ENCODE measurements at regions not wholly inside any gene's neighbourhood (a gene's known extent, or its start where the extent isn't known, plus 50 kb on each side); places are given as distances from the start of the nearest gene placed in this dataset.

- Histone ChIP-seq H3K4me3 (no peak overlapping the region), H3K9me3 (no peaks in the 10 kb centered on the region), H3K36me3 (ENCODE audit: low read depth) (no peaks in the 10 kb centered on the region), H3K4me1 (ENCODE audit: low read depth) (no peaks in the 10 kb centered on the region)
- DNase-seq (no peak), ATAC-seq (no peak)
- TF ChIP-seq, protein P1, sequence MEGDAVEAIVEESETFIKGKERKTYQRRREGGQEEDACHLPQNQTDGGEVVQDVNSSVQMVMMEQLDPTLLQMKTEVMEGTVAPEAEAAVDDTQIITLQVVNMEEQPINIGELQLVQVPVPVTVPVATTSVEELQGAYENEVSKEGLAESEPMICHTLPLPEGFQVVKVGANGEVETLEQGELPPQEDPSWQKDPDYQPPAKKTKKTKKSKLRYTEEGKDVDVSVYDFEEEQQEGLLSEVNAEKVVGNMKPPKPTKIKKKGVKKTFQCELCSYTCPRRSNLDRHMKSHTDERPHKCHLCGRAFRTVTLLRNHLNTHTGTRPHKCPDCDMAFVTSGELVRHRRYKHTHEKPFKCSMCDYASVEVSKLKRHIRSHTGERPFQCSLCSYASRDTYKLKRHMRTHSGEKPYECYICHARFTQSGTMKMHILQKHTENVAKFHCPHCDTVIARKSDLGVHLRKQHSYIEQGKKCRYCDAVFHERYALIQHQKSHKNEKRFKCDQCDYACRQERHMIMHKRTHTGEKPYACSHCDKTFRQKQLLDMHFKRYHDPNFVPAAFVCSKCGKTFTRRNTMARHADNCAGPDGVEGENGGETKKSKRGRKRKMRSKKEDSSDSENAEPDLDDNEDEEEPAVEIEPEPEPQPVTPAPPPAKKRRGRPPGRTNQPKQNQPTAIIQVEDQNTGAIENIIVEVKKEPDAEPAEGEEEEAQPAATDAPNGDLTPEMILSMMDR (IDR thresholded peaks at IDR 0.05) = no peak
- intact Hi-C loops (cut with DNase I, micrococcal nuclease) = loop anchor here in 1 of 2 donors (10.0 kb wide), 1 partner anchor 213 kb away; no protein-coding TSS in a partner anchor
Observed at GRCh38 chr21:28737674-28738419, 254.8 kb downstream of the LTN1 start.

- Histone ChIP-seq H3K4me3 (no peak overlapping the region), H3K4me1 (ENCODE audit: low read depth) (no peaks in the 10 kb centered on the region), H3K9me3 (no peaks in the 10 kb centered on the region), H3K36me3 (ENCODE audit: low read depth) (no peaks in the 10 kb centered on the region)
- ATAC-seq (no peak), DNase-seq (no peak)
- TF ChIP-seq, protein P1 (IDR thresholded peaks at IDR 0.05) = no peak
- intact Hi-C loops (cut with DNase I, micrococcal nuclease) = loop anchor here in 1 of 2 donors (10.0 kb wide), 1 partner anchor 210 kb away; no protein-coding TSS in a partner anchor
Observed at GRCh38 chr21:28734522-28735175, 258.0 kb downstream of the LTN1 start.

DNA sequence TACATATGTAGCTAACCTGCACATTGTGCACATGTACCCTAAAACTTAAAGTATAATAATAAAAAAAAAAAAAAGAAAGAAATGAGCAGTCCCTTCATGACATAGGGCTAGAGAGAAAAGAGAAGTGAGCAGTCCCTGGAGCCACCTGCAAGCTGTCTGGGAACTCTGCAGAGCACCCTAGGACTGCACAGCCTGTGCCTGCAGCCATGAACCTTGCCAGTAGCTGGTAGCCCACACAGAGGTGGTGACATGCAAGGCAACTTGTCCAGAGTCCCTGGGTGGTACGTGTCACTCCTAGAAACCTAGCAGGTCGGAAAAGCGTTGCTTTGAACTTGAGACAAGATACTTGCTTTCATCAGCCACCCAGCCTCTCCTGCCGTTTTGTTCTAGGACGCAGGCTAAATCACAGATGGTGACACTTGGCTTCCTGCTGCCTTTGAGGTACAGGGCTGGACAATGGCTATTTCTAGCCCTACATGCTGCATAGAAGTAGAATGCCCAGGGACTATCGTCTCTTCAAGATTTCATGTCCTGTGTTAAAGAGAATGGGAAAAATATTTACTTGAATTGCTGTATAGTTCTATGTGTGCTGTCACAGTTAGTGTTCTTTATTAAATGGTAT lies 260.9 kb downstream of the LTN1 start:
- Histone ChIP-seq H3K9me3 (no peaks in the 10 kb centered on the region), H3K36me3 (ENCODE audit: low read depth) (no peaks in the 10 kb centered on the region), H3K4me3 (no peak overlapping the region), H3K4me1 (ENCODE audit: low read depth) (no peaks in the 10 kb centered on the region)
- TF ChIP-seq, protein P1 (IDR thresholded peaks at IDR 0.05) = no peak
- DNase-seq = no peak
- ATAC-seq = no peak
- intact Hi-C loops (cut with DNase I, micrococcal nuclease) = loop anchor here in 1 of 2 donors (10.0 kb wide), 1 partner anchor 207 kb away; no protein-coding TSS in a partner anchor

GRCh38 chr21:28729887-28730286 lies 262.8 kb downstream of the LTN1 start:
- DNase-seq (no peak), ATAC-seq (no peak)
- intact Hi-C loops (cut with DNase I, micrococcal nuclease) = loop anchor here in 1 of 2 donors (10.0 kb wide), 1 partner anchor 205 kb away; no protein-coding TSS in a partner anchor
- Histone ChIP-seq H3K4me1 (ENCODE audit: low read depth) (no peaks in the 10 kb centered on the region), H3K4me3 (no peak overlapping the region), H3K36me3 (ENCODE audit: low read depth) (no peaks in the 10 kb centered on the region), H3K9me3 (no peaks in the 10 kb centered on the region)
- TF ChIP-seq, protein P1 (IDR thresholded peaks at IDR 0.05) = no peak

DNA sequence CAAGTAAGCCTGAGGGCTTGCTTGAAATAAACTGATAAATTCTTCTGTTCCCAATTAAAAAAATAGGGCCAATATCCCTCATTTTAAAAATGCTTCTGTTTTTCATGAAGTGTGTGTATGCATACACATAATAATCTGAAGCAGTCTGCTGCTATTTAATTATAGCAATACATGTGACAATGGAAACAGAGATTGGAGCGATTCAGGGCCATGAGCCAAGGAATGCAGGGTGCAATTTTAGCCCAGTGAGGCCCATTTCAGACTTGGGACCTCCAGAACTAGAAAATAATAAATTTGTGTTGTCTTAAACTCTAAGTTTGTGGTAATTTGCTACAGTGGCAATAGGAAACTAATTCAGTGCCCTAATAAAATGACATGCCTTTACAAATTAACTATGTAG lies 264.9 kb downstream of the LTN1 start:
- intact Hi-C loops (cut with DNase I, micrococcal nuclease) = no loop called here
- DNase-seq (no peak), ATAC-seq (no peak)

More for the DNA sequence above, 264.9 kb downstream of the LTN1 start:
- H3K4me3 ChIP-seq = no peak overlapping the region
- no peaks in the 10 kb centered on the region for H3K9me3 ChIP-seq
- no peaks in the 10 kb centered on the region for H3K36me3 ChIP-seq (ENCODE audit: low read depth)
- TF ChIP-seq, protein P1 (IDR thresholded peaks at IDR 0.05) = no peak
- H3K4me1 ChIP-seq (ENCODE audit: low read depth) = no peaks in the 10 kb centered on the region
